HTR-8/SVneo (cell line): ENCODE measurements at regions not wholly inside any gene's neighbourhood (a gene's known extent, or its start where the extent isn't known, plus 50 kb on each side); places are given as distances from the start of the nearest gene placed in this dataset.

Experiments
- DNase-seq: peaks from one replicate; pipeline ENCODE4 v3.0.0; 2011; ENCODE audit warnings: low spot score, mixed read lengths; ENCODE audit not compliant: insufficient read length
- FAIRE-seq: peaks from 2 replicates; lab custom pipeline; 2011; peaks lifted over from hg19 to GRCh38; lab: Jason Lieb, UNC

DNA sequence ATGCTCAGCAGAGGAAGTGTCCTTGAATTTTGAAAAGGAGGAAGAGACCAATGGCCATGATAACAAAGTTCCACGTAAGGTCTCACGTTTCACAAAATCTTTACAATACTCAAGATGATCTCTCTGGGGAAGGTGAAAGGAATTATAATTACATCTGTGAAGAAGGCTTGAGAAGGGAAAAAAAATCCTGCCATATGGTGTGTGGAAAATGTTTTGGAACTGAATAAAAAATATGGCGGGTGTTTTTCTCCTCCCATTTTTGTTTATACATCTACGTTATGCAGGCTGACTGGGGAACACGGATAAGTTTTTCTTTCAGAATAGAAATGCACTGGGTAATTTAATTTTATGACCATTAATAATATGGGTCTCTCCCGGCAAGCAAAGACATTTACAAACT is 425.6 kb upstream of the BRINP1 start:
- no peak for FAIRE-seq
- DNase-seq: no peak

DNA sequence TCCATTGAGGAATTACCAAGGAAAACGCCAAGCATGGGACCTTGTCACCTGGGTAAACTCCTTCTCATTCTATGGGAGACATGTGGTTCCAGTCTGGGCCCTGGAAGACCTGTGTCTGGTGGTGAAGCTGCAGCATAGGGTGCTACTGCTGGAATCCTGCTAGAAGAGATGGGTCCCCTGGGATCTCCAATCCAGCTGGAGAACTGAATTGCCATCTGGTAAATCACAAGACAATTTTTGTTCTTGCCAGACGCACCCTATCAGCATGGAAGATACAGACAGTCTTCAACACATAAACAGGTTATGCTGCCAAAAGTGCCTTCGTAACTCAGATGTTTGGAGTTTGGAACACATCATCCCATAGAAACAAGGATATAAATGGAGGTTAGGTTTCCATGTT is 424.0 kb upstream of the BRINP1 start:
- FAIRE-seq (no peak), DNase-seq (no peak)

DNA sequence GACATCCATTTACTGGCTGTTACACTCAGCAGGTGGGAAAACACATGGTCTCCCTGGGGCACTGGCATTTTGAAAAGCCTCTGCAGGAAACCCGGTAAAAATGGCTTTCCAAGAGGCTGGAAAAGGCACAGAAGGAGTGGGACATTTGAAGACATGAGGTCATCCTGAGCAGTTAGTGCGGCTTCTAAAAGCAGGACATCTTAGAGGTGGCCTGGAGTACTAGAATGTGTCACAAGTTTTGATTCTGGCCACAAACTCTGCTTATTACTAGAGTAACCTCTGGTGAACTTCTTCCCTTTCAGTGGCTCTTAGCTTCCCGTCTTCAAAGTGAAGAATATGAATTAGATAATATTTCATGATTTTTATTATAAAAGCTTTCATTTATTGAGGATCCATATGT is 423.0 kb upstream of the BRINP1 start:
- FAIRE-seq (no peak), DNase-seq (no peak)

DNA sequence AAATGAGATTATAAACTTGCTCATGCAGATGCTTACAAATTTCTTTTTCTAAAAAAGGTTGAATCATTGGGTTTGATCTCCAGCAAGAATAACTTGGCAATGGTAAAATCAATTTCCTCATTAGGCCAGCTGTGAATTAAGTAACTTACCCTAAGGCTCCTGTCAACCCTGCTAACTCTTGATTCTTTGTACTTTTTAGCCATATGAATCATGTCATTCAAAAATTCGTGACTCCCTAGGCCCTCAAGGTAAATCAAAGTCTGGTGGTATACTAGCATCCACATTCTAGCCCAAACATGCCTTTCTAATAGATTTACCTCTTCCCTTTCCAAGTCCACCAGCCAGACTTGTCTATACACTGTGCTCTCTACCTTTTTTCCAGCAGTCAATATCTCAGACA is 420.8 kb upstream of the BRINP1 start:
- no peak for FAIRE-seq

DNA sequence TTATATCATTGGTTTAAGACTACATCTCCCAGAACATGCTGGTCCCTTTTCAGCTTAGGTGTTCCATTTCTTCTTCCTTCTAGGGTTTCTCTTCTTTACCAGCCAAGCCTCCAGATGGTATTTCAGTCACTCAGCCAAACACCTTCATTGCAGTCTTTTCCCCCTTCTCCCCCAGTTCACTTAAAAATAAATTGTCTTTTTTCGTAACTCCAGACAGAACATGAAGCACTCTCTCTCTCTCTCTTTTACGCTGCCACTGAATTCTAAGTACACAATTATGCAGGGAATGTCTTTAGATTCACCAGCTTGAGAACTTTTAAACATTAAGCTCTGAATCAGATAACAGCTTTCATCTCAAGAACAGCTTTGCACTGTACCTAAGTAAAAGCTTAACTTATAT is 419.7 kb upstream of the BRINP1 start:
- DNase-seq (no peak), FAIRE-seq (no peak)

More for the DNA sequence above, 420.8 kb upstream of the BRINP1 start:
- DNase-seq: no peak

DNA sequence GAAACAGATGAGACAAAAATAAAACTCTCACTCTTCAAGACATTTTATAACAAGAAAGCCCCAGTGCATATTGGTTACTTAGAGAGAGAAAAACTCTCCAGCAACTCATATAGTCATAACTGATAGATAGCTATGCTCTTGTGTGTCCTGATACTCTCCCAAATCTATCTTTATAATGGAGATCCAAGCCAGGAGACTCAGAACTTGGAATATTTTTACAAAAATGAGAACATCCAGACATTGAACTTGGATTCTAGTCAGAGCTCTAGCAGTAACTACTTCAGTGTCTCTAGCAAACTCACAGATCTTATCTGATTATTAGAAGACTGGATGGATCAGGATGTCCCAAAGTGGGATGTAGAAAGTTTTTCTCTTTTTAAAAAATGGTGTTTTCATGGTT is 412.7 kb upstream of the BRINP1 start:
- FAIRE-seq: no peak
- no peak for DNase-seq

DNA sequence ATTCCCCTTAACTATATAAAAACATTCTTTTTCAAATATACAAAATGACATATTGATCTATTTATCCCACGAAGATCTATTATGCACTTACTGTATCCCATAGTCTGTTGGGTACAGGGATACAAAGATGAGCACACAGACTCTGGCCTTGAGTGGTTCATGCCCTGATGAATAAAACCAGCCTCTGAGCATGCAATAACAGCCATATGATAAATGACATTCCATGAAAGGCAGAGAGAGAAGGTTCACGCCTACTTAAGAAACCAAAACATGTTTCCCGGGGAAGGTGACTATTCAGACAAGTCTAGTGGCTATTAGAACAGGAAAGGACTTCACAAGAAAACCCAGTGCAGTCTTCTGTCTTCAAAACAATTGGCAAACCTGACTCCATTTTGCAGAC is 406.2 kb upstream of the BRINP1 start:
- no peak for FAIRE-seq
- DNase-seq: no peak

DNA sequence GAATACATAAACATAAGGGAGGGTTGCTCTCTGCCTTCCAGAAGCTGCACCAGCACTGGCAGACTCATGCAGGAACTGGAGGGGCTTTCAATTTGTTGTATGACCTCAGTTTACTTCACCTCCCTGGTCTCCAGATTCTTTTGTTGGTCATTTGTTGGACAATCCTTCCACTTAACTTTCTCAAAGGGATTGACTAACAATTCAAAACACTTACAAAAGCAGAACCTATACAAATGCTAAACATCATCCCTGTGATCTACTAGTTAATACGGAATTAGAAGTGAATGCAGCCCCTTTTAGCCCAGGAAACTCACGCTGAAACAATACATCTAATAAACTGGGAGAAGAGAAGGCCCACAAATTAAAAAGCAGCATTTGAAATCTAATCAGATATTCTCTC is 404.6 kb upstream of the BRINP1 start:
- FAIRE-seq: no peak
- no peak for DNase-seq

DNA sequence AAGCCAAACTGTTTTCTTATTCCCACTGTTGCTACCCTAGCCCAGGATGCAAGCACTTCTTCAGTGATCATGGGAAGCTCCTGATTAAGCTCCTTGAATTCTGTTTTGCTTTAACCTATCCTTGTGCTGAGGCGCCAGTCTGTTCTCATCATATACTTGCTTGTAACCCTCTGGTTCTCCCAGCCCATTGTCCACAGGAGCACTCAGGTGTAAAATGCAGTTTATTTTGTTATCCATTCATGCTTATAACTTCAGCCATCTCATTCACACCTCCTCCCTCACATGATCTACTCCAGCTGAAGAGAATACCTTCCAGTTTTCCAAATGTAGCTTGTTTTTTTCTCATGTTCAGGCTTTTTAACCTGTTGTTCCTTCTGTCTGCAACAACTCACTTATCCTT is 402.1 kb upstream of the BRINP1 start:
- DNase-seq: no peak
- FAIRE-seq: no peak

DNA sequence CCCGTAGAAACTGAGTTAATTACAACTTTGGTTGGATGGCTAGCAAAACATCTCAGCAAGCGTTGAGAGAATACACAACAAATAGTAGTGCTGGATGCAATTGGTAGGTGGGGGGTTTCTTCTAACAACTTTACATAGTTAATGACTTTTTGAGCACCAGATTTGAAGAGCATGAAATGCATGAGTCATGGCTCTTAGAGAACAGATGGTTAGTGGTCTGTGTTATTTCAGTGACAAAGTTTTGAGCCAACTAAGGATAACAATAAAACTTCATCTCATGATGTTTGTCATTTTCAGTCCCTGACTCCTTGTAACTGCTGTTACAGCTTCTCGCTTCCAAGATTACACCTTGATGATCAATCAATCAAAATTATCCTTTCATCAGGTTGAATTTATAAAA is 399.0 kb upstream of the BRINP1 start:
- FAIRE-seq: no peak

DNA sequence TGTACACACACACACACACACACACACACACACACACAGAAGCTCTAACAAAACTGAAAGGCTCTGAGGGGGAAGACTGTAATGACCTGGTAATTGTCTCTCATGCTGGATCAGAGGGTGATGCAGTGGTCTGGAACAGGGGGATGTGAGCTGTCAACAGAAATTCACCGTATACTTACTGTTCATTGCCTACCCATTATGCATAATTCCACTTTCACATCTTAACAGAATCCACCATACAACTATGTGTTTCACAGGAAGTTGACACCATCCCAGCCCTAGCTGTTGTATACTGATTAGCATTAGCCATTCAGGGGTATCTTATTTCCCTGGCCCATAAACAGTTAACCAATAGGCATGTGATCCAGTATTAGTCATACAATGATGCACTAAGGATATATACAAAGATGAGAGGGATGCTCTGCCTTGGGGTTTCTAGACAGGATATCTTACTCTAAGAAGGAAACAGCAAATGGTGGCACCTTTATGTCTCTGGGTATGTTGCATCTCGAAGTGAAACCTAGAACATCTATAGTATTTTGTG is 396.5 kb upstream of the BRINP1 start:
- no peak for DNase-seq
- no peak for FAIRE-seq

More for the DNA sequence above, 399.0 kb upstream of the BRINP1 start:
- DNase-seq: no peak

DNA sequence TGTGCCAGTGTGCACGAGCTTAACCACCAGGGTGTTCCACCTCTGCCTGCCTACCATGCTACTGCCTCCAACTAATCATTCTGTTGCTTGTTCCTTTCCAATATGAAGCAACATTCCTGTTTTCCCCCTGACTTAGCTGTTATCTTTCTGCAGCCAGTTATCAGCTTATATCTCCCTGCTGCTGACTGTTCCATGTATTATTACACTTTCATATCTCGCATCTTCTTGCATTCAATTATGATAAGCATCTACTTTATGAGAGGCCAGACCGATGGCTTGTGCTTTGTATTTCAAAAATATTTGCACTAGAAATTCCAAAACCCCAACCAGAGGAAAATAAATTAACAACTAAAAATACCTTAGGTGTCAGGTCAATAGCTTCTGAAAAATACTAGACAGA is 394.0 kb upstream of the BRINP1 start:
- DNase-seq: no peak
- FAIRE-seq: no peak

DNA sequence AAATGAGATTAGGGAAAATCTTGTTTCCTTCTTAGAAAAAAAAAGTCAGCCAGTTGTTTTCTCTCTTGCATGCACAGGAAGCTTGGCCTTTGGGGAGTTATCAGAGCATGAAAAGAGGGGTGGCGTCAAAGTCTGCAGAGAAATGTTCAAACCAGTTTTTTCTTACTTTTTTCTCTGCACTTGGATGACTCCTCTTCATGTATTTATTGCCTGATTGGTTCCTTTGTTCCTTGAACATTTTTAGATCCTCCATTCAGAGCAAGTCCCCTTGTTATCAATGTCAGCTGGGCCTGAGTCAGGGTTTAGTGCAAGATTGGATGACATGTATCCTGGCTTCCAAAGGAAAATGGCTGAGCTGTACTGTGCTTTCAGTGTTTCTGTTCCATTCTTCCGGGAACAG is 392.6 kb upstream of the BRINP1 start:
- FAIRE-seq: no peak
- no peak for DNase-seq

DNA sequence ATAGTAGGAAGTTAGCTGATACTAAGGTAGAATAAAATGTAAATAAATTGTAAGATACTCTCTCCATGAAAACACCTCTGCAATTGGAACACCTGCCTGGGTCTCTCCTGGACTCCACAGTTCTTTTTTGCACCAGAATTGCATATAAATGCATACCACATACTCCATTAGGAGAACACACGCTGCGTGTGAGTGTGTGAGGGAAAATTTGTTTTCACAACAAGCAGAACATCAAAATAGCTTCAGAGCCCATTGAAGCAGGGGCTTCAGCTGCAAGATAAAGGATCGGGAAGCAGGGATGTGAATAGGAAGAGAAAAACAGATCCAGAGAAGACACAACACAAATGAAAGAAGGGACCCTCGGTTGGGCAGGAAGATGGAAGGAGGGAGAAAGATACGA is 389.8 kb upstream of the BRINP1 start:
- no peak for FAIRE-seq

DNA sequence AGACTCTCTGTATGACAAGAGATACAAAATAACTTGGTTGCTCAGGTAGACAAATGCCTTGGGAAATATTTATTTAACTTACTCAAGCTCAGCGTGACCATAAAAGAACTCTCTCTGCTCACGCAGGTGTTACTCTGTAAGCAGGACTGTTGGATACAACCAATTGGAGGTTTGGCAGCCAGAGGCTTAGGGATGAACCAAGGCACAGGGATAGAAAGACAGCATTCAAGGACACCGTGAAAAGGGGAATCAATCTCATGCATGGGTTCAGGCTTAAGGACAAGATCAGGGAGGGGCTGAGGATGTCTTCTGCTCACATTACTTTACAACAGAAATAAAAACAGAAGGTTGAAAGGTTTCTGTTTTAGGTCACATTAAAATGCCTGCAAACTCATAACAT is 389.0 kb upstream of the BRINP1 start:
- FAIRE-seq: no peak

More for the DNA sequence above, 389.8 kb upstream of the BRINP1 start:
- no peak for DNase-seq

DNA sequence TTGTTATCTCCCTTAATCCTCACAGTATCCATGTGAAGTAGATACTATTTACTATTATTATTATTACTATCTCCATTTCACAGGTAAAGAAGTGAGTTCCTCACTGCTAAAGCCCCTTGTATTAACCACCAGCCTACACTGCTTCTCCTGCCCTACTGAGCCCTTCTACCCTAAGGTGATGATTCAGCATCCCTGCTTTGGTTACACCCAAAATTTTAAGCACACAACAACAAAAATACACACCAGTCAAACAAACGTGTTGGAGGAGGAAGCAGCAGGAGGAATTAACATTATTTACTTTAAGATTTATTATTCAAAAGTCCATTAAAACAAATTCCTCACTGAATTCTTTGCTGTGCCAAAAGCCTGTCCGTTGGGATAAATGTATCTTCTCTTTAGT is 370.2 kb upstream of the BRINP1 start:
- no peak for FAIRE-seq

More for the DNA sequence above, 389.0 kb upstream of the BRINP1 start:
- no peak for DNase-seq

DNA sequence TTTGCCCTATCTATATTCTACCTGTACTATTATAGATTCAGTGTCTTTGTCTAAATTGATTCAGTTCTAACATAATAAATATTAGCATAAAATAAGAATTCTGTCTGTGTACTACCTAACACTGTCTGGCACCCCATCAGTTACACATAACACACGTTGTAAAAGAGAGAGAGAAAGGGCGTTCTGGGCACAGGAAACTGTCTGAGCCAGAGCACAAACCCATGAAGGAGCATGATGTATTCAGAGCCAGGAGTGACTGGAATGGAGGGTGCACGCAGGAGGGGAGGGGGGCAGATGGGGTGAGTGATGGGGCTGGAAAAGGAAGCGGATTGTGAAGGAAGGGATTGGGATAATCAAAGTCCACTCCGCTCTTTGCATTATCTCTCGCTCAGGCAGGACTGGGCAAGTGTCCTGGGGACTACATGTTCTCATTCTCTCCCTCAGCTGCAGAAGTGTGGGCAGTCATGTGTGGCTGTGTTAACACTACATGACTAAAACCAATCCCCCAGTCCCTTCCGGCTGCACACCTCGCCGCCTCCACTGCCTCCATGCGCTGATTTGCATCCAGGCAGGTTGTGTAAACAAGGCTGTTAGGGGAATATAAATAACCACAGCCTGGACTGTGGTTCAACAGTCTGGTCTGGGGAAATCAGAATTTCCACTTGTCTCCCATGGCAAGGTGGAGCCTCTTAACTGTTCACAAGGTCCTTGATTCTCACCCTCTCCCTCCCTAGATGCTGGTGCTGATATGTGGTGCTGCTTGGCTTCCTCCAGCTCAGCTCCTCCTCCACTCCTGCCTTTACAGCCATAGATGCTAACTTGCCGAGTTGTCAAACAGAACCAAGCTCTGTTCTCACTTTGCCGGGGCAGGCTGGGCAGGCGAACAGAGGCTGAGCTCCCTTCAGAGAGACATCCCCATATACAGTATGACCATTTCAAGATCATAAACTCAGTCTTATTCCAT is 367.5 kb upstream of the BRINP1 start:
- no peak for DNase-seq
- FAIRE-seq: no peak

More for the DNA sequence above, 370.2 kb upstream of the BRINP1 start:
- DNase-seq: no peak

DNA sequence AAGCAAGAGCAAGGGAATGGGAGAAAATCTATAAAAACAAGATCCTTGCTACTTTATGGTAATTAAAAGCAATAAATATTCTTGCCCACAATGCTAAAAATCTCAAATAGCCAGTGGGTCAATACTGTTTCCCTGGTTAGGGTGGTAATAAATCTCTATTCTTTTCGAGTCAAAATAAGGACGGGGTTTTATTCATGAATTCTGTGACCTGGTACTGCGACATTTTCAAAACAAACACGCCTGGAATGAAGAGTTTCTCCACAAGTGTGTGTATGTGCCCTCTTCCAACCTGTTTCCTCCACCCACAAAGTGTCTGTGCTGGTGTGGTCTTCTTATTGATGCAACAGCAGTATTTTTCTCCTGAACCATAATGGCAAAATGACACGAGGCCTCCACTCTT is 358.8 kb upstream of the BRINP1 start:
- DNase-seq: no peak
- no peak for FAIRE-seq

DNA sequence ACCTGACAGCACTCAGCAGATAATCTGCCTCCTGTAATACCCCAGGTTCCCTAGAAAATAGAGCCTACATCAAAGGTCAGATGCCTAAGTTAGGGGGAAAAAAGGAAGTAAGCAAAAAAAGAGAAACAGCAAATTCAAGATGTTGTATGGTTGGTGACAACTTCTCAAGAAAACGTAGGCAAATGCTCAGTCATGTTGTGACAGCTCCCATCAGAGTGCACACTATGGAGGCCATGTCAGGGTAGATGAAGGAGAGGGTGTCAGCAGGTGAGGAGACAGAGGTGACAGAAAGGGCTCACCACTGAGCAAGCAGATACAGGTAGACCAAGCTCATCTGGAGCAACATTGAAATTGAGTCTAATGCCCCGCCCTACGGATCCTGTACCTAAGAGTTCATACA is 356.8 kb upstream of the BRINP1 start:
- FAIRE-seq (no peak), DNase-seq (no peak)

DNA sequence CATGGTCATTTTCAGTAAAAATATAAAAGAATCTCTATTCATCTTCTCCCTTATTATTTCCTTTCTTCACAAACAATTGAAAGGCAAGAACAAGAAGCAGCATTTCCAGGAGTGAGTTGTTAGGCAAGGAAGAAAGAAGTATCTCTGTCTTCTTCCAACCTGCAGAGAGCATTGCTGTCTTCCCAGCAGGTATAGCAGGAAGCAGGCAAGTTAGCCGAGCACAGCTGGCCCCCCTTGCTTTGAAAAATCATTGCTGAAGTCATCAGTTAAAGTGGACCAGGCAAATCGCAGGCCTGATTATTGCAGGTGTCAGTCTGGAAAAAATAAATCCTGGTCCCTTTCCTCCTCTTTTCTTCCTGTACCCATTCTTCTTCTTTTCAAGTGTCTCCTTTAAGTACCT is 353.1 kb upstream of the BRINP1 start:
- FAIRE-seq: no peak
- no peak for DNase-seq

DNA sequence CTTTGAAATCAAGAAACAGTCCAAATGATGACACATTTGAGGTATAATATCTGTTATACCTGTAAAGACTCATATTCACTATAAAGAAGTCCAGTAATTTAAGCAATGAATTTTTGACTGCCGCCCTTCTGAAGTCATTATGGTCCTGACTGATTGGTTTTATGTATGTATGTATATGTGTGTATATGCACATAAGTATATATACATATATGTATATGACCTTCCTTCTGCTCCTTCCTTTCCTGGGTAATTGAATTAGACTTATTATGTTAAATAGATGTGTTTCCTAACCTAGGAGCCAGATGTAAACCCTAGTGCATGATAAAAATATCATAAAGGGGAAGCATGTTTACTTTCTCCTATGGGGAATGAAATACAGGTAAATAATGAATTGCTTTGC is 343.1 kb upstream of the BRINP1 start:
- FAIRE-seq: no peak

DNA sequence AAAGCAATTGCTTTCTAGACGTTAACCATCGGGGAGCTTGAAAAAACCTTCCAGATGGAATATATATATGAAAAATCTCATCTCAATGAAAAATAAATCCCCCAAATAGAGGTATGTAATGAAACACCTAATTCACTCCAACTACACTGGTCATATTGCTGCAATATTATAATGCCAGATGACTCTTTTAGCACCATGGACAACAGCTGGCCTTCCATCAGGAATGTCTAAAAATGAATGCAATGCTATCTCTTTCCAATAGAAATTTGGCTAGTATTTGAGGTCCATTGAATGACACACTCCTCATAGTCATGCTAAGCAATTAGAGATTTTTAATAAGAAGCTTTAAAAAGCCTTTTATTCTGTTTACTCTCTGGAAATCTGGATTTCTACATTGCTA is 340.2 kb upstream of the BRINP1 start:
- FAIRE-seq: no peak
- DNase-seq: no peak

More for the DNA sequence above, 343.1 kb upstream of the BRINP1 start:
- no peak for DNase-seq
